Parathyroid adenoma (tissue), 2 donors: ENCODE measurements at regions not wholly inside any gene's neighbourhood (a gene's known extent, or its start where the extent isn't known, plus 50 kb on each side); places are given as distances from the start of the nearest gene placed in this dataset.

Experiments used
- H2AFZ ChIP-seq: fragments of 300-600 bp; sonication (generic); one replicate; pipeline ENCODE4 v1.7.0; 2017; ENCODE audit warnings: antibody characterized with exemption, mild to moderate bottlenecking
- H3K27ac ChIP-seq: fragments of 300-600 bp; sonication (generic); one replicate; pipeline ENCODE4 v1.7.0; 2017
- H3K27me3 ChIP-seq: fragments of 300-600 bp; sonication (generic); one replicate; pipeline ENCODE4 v1.7.0; 2017; ENCODE audit warnings: low read length; ENCODE audit not compliant: control insufficient read depth, insufficient read depth
- H3K36me3 ChIP-seq: fragments of 300-600 bp; sonication (generic); one replicate; pipeline ENCODE4 v1.7.0; 2017; ENCODE audit warnings: low read length; ENCODE audit not compliant: control insufficient read depth, insufficient read depth
- H3K4me1 ChIP-seq: fragments of 300-600 bp; sonication (generic); one replicate; pipeline ENCODE4 v1.7.0; 2017; ENCODE audit warnings: control low read depth
- H3K4me2 ChIP-seq: fragments of 300-600 bp; sonication (generic); one replicate; pipeline ENCODE4 v1.7.0; 2017; ENCODE audit warnings: low read length
- H3K4me3 ChIP-seq: fragments of 300-600 bp; sonication (generic); one replicate; pipeline ENCODE4 v1.7.0; 2017; ENCODE audit warnings: low read depth, low read length
- H3K79me2 ChIP-seq: fragments of 300-600 bp; sonication (generic); one replicate; pipeline ENCODE4 v1.7.0; 2017; ENCODE audit warnings: control low read depth
- H3K9ac ChIP-seq: fragments of 300-600 bp; sonication (generic); one replicate; pipeline ENCODE4 v1.7.0; 2017; ENCODE audit warnings: mild to moderate bottlenecking
- H3K9me3 ChIP-seq: fragments of 300-600 bp; sonication (generic); one replicate; pipeline ENCODE4 v1.7.0; 2017; ENCODE audit warnings: low read length; ENCODE audit not compliant: control insufficient read depth
- TF ChIP-seq, protein P1 (sequence below): fragments of 300-600 bp; sonication (generic); IDR thresholded peaks from one replicate; pipeline ENCODE4 v1.7.0; 2017; ENCODE audit warnings: antibody characterized with exemption, mild to moderate bottlenecking
- donor health status: primary hyperparathyroidism.

DNA sequence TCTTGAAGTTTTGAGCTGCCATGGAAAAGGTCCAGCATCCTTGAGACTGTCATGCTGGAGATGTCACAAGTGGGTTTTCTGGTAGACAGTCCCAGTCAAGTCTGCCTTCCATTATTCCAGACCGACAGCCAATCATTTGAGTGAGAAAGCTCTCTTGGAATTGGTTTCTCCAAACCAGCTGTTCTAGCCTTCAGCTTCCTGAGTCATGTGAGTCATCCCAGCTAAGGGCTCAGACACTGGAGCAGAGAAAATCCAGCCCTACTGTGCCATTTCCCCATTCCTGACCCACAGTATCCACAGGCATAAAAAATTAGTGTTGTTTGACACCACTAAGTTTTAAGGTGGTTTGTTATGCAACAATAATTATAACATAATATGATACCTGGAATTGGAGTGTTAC lies 219.0 kb downstream of the ADRA2A start:
- Histone ChIP-seq H3K9ac (no peak overlapping the region), H3K4me1 (no peaks in the 10 kb centered on the region), H2AFZ (no peak overlapping the region), H3K4me3 (no peak overlapping the region), H3K4me2 (no peak overlapping the region), H3K9me3 (no peaks in the 10 kb centered on the region), H3K79me2 (no peaks in the 10 kb centered on the region), H3K36me3 (no peaks in the 10 kb centered on the region), H3K27me3 (no peaks in the 10 kb centered on the region), H3K27ac (no peak overlapping the region)
- TF ChIP-seq, protein P1, sequence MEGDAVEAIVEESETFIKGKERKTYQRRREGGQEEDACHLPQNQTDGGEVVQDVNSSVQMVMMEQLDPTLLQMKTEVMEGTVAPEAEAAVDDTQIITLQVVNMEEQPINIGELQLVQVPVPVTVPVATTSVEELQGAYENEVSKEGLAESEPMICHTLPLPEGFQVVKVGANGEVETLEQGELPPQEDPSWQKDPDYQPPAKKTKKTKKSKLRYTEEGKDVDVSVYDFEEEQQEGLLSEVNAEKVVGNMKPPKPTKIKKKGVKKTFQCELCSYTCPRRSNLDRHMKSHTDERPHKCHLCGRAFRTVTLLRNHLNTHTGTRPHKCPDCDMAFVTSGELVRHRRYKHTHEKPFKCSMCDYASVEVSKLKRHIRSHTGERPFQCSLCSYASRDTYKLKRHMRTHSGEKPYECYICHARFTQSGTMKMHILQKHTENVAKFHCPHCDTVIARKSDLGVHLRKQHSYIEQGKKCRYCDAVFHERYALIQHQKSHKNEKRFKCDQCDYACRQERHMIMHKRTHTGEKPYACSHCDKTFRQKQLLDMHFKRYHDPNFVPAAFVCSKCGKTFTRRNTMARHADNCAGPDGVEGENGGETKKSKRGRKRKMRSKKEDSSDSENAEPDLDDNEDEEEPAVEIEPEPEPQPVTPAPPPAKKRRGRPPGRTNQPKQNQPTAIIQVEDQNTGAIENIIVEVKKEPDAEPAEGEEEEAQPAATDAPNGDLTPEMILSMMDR: no peak

DNA sequence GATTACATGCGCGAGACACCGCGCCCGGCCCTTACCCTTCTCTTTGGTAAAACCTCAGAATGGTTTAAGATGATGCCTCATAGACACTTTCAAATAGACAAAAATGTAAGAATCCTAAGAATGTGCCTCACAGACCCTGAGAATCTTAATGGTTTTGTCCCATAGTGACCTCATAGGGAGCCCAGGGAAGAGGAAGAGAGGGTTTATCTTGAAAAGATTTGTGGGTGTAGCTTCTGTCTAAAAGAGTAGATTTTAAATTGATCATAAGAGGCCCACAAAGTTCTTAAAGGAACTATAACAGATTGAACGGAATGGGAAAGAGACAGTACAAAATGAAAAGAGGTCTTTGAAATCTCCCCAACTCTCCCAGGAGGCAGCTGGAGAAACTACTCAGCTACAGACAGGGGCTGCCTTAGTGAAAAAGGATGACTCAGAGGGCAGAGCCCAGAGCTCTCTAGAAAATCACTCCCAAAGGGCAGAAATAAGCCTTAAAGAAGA lies 220.6 kb downstream of the ADRA2A start:
- H2AFZ ChIP-seq: no peak overlapping the region
- no peaks in the 10 kb centered on the region for H3K9me3 ChIP-seq
- no peaks in the 10 kb centered on the region for H3K36me3 ChIP-seq
- H3K27me3 ChIP-seq: no peaks in the 10 kb centered on the region
- no peaks in the 10 kb centered on the region for H3K79me2 ChIP-seq
- no peak overlapping the region for H3K4me2 ChIP-seq
- no peak overlapping the region for H3K9ac ChIP-seq
- no peak overlapping the region for H3K27ac ChIP-seq
- no peak overlapping the region for H3K4me3 ChIP-seq
- TF ChIP-seq, protein P1: no peak
- no peaks in the 10 kb centered on the region for H3K4me1 ChIP-seq

DNA sequence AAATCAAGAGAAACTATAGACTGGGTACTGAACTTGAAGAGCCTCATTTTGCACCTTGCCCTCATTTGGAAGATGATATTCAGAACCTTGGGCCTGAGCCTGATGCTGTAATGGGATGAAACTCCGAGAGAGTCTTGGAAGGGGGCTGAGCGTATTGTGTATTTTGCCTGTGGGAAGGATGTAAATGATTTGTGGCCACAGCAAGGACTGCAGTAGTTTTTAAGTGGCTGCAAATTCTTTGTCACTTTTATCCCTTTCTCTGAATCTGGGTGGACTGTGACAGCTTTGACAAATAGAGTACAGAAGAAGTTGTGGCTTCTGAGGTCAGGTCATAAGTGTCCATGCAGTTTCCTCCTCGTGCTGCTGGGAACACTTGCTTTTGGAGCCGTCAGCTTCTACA lies 221.2 kb downstream of the ADRA2A start:
- Histone ChIP-seq H3K27ac (no peak overlapping the region), H3K4me1 (no peaks in the 10 kb centered on the region), H3K4me3 (no peak overlapping the region), H3K4me2 (no peak overlapping the region), H2AFZ (no peak overlapping the region), H3K27me3 (no peaks in the 10 kb centered on the region), H3K36me3 (no peaks in the 10 kb centered on the region), H3K9me3 (no peaks in the 10 kb centered on the region), H3K9ac (no peak overlapping the region), H3K79me2 (no peaks in the 10 kb centered on the region)
- TF ChIP-seq, protein P1: no peak

DNA sequence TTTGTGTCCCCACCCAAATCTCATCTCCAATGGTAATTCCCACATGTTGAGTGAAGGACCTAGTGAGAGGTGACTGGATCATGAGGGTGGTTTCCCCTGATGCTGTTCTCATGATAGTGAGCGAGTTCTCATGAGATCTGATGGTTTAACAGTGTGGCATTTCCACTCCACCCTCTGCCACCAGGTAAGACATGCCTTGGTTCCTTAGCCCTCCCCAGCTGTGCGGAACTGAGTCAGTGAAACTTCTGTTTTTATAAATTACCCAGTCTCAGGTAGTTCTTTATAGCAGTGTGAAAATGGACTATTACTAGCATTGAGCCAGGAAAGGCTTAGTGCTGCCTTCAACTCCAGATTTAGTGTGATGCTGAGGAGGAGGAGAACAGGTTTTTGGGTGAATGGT lies 222.2 kb downstream of the ADRA2A start:
- H3K36me3 ChIP-seq: no peaks in the 10 kb centered on the region
- no peak overlapping the region for H3K27ac ChIP-seq
- no peak overlapping the region for H3K9ac ChIP-seq
- H3K9me3 ChIP-seq: no peaks in the 10 kb centered on the region
- H3K4me2 ChIP-seq: no peak overlapping the region
- no peaks in the 10 kb centered on the region for H3K79me2 ChIP-seq
- H2AFZ ChIP-seq: no peak overlapping the region
- H3K27me3 ChIP-seq: no peaks in the 10 kb centered on the region
- TF ChIP-seq, protein P1: no peak
- no peak overlapping the region for H3K4me3 ChIP-seq
- H3K4me1 ChIP-seq: no peaks in the 10 kb centered on the region

DNA sequence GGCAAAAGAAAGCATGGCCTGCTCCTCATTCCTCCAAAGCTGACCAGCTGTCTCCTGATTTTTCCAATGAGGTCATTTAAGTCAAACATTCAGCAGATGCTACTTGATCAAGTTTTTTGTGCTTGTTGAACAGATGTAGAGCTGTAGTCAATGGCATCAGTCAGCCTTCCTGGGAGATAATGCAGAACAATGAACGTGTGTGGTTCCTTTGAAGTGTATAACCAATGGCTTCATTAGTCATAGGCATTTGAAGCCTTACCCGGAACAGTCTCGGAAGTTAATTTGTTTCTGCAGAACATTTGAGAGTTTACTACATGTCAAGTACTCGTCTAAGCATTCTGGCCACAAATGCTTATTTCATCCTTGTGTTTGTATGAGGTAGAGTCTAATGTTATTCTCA lies 227.1 kb downstream of the ADRA2A start:
- Histone ChIP-seq H3K4me2 (no peak overlapping the region), H3K36me3 (no peaks in the 10 kb centered on the region), H3K4me3 (no peak overlapping the region), H3K9me3 (no peaks in the 10 kb centered on the region), H3K27me3 (no peaks in the 10 kb centered on the region), H3K9ac (no peak overlapping the region), H2AFZ (no peak overlapping the region), H3K27ac (no peak overlapping the region), H3K79me2 (no peaks in the 10 kb centered on the region), H3K4me1 (no peaks in the 10 kb centered on the region)
- TF ChIP-seq, protein P1: no peak
